ENCODE measurements at regions not wholly inside any gene's neighbourhood (a gene's known extent, or its start where the extent isn't known, plus 50 kb on each side); places are given as distances from the start of the nearest gene placed in this dataset.

- TF ChIP-seq POLR2A (IDR thresholded peaks at IDR 0.05) (no peak), EP300 (IDR thresholded peaks at IDR 0.05) (no peak), CTCF (IDR thresholded peaks at IDR 0.05) (no peak)
Measured at GRCh38 chr7:64465551-64465950, 97.3 kb downstream of the ZNF680 start.

All from upper lobe of left lung (tissue), 4 donors.